Activated CD8-positive, alpha-beta T cell treated with anti-CD3 and anti-CD28 coated beads for 36 hours (primary cell): ENCODE measurements at regions not wholly inside any gene's neighbourhood (a gene's known extent, or its start where the extent isn't known, plus 50 kb on each side); places are given as distances from the start of the nearest gene placed in this dataset.

Experiments used
- ATAC-seq: fragments of 200-7000 bp; cut with Tn5 transposase; one replicate; pipeline ENCODE4 v1.10.0; 2021; ENCODE audit warnings: mild to moderate bottlenecking, moderate library complexity
- CTCF ChIA-PET: fragments of 350-600 bp; sonication (Branson Sonifier 250); formaldehyde crosslinking; loops from one replicate; lab custom pipeline; 2021; ENCODE audit warnings: antibody characterized with exemption; lab: Charles Lee
- POLR2A ChIA-PET: fragments of 350-600 bp; sonication (Branson Sonifier 250); formaldehyde crosslinking; loops from one replicate; lab custom pipeline; 2021; ENCODE audit warnings: antibody characterized with exemption; lab: Charles Lee
- DNase-seq: peaks from one replicate; pipeline ENCODE4 v3.0.0-alpha.2; 2020
- H3K27ac Mint-ChIP-seq: one replicate; pipeline ENCODE4 v1.8.0; 2021; ENCODE audit warnings: mild to moderate bottlenecking, mixed read lengths
- H3K27me3 Mint-ChIP-seq: one replicate; pipeline ENCODE4 v1.8.0; 2021; ENCODE audit warnings: mixed read lengths
- H3K36me3 Mint-ChIP-seq: one replicate; pipeline ENCODE4 v1.8.0; 2021; ENCODE audit warnings: low read depth, mixed read lengths
- H3K4me1 Mint-ChIP-seq: one replicate; pipeline ENCODE4 v1.8.0; 2021; ENCODE audit warnings: low read depth, mixed read lengths
- H3K4me3 Mint-ChIP-seq: one replicate; pipeline ENCODE4 v1.8.0; 2021; ENCODE audit warnings: mild to moderate bottlenecking, moderate library complexity, mixed read lengths
- H3K9me3 Mint-ChIP-seq: one replicate; pipeline ENCODE4 v1.8.0; 2021; ENCODE audit warnings: mixed read lengths
- CTCF ChIP-seq: fragments of 200-600 bp; IDR thresholded peaks from one replicate; pipeline ENCODE4 v1.8.0; 2022; ENCODE audit warnings: antibody characterized with exemption, mild to moderate bottlenecking
- intact Hi-C: fragments of 100-400 bp; cut with micrococcal nuclease; formaldehyde crosslinking; loops from one replicate; pipeline ENCODE4 v1.10.0; 2022

GRCh38 chr16:13325396-13325795, 424.0 kb downstream of the SHISA9 start:
- no peaks in the 10 kb centered on the region for H3K27me3 Mint-ChIP-seq
- no peak for TF ChIP-seq CTCF
- POLR2A ChIA-PET: no interaction called here
- no peak overlapping the region for H3K27ac Mint-ChIP-seq
- no peaks in the 10 kb centered on the region for H3K36me3 Mint-ChIP-seq
- intact Hi-C loops: no loop called here
- ATAC-seq (no peak), DNase-seq (no peak)
- no peaks in the 10 kb centered on the region for H3K4me1 Mint-ChIP-seq
- CTCF ChIA-PET: no interaction called here
- H3K9me3 Mint-ChIP-seq: peaks cover 2% of the 10 kb centered on the region
- no peak overlapping the region for H3K4me3 Mint-ChIP-seq

- intact Hi-C loops: no loop called here
- ChIA-PET CTCF (no interaction called here), POLR2A (no interaction called here)
- Mint-ChIP-seq H3K27me3 (no peaks in the 10 kb centered on the region), H3K4me1 (no peaks in the 10 kb centered on the region), H3K9me3 (no peaks in the 10 kb centered on the region), H3K36me3 (no peaks in the 10 kb centered on the region), H3K27ac (no peak overlapping the region), H3K4me3 (no peak overlapping the region)
- TF ChIP-seq CTCF: no peak
- ATAC-seq (no peak), DNase-seq (no peak)
Observed at GRCh38 chr16:13331918-13332317, 430.5 kb downstream of the SHISA9 start.

DNA sequence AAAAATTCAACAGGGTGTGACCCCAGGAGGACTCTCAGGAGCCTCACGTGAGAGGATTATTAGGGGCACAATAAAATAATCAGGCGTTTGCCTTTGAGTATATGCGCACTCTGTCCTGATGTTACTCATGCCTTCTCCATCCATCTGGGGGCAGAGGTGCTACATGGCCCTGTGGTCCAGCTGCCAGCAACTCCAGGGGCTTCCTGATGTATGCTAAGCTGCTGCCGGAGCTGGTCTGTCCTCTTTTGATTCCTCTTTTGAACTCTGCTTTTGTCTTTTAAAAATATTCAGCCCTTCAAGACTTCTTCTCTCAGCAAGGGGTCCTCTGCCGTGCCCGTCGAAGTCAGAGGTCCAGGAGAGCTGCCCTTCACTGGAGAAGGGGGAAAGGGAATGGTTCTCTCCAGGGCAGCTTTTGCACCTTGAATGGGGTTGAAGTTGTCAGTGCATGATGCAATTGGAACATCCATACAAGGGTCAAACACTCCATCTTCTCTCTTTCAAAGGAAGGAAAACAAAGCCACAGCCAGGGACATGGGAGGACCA, 431.4 kb downstream of the SHISA9 start:
- no peak overlapping the region for H3K4me3 Mint-ChIP-seq
- TF ChIP-seq CTCF: no peak
- no peak overlapping the region for H3K27ac Mint-ChIP-seq
- POLR2A ChIA-PET: no interaction called here
- ATAC-seq: no peak
- CTCF ChIA-PET: no interaction called here
- no peak for DNase-seq
- H3K4me1 Mint-ChIP-seq: no peaks in the 10 kb centered on the region
- H3K36me3 Mint-ChIP-seq: no peaks in the 10 kb centered on the region
- H3K9me3 Mint-ChIP-seq: peaks cover 2% of the 10 kb centered on the region
- H3K27me3 Mint-ChIP-seq: no peaks in the 10 kb centered on the region
- intact Hi-C loops: no loop called here

GRCh38 chr16:13333336-13333735, 431.9 kb downstream of the SHISA9 start:
- ATAC-seq (no peak), DNase-seq (no peak)
- H3K27ac Mint-ChIP-seq: no peak overlapping the region
- ChIA-PET CTCF (no interaction called here), POLR2A (no interaction called here)
- H3K4me3 Mint-ChIP-seq: no peak overlapping the region
- H3K27me3 Mint-ChIP-seq: no peaks in the 10 kb centered on the region
- H3K4me1 Mint-ChIP-seq: no peaks in the 10 kb centered on the region
- peaks cover 2% of the 10 kb centered on the region for H3K9me3 Mint-ChIP-seq
- TF ChIP-seq CTCF: no peak
- intact Hi-C loops: no loop called here
- no peaks in the 10 kb centered on the region for H3K36me3 Mint-ChIP-seq

DNA sequence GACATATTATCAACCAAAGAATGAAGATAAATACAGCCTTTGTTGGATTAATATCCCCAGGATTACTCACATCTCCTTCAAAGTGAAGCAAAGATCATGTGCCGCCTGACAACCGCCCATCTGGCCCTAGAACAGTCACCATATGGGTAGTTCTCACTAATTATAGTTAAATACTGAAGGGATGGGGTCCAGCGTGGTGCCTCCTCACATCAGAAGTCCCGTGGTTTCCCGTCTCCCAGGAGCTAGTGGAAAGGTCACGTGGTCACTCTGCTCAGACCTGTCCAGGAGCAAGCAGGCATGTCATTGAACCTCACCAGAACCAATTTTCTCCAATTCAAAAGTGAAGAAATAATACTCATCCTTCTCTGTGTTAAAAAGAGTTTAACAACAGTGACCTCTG, 434.5 kb downstream of the SHISA9 start:
- Mint-ChIP-seq H3K4me1 (no peaks in the 10 kb centered on the region), H3K36me3 (no peaks in the 10 kb centered on the region), H3K27me3 (no peaks in the 10 kb centered on the region), H3K9me3 (peaks cover 2% of the 10 kb centered on the region), H3K4me3 (no peak overlapping the region), H3K27ac (no peak overlapping the region)
- no peak for TF ChIP-seq CTCF
- intact Hi-C loops: no loop called here
- POLR2A ChIA-PET: no interaction called here
- CTCF ChIA-PET: no interaction called here
- ATAC-seq: no peak
- no peak for DNase-seq
